KMS-11 (cell line): ENCODE measurements at regions not wholly inside any gene's neighbourhood (a gene's known extent, or its start where the extent isn't known, plus 50 kb on each side); places are given as distances from the start of the nearest gene placed in this dataset.
"Not testable (repeated sequence)": the region's sequence is repeated elsewhere in the genome, so short reads cannot be mapped to it uniquely, and the experiment has no call there.

Experiments
- H2AFZ ChIP-seq: fragments of 200-600 bp; sonication (generic); 2 replicates; pipeline ENCODE4 v1.6.1; 2016; ENCODE audit warnings: antibody characterized with exemption, mixed run types, low read depth
- H3K27ac ChIP-seq: fragments of 200-600 bp; sonication (generic); 2 replicates; pipeline ENCODE4 v1.6.1; 2016; ENCODE audit warnings: mild to moderate bottlenecking, mixed run types
- H3K27me3 ChIP-seq: fragments of 200-600 bp; sonication (generic); 2 replicates; pipeline ENCODE4 v1.6.1; 2017; ENCODE audit warnings: mild to moderate bottlenecking, low read depth, mixed run types, moderate library complexity; ENCODE audit not compliant: insufficient read depth
- H3K36me3 ChIP-seq: fragments of 200-600 bp; sonication (generic); 2 replicates; pipeline ENCODE4 v1.6.1; 2017; ENCODE audit warnings: mild to moderate bottlenecking, mixed run types; ENCODE audit not compliant: insufficient read depth
- H3K4me1 ChIP-seq: fragments of 200-600 bp; sonication (generic); 2 replicates; pipeline ENCODE4 v1.6.1; 2016; ENCODE audit warnings: mild to moderate bottlenecking, low read depth, mixed run types; ENCODE audit not compliant: poor library complexity, severe bottlenecking
- H3K4me2 ChIP-seq: fragments of 200-600 bp; sonication (generic); 2 replicates; pipeline ENCODE4 v1.7.0; 2016; ENCODE audit warnings: mild to moderate bottlenecking, mixed run types
- H3K4me3 ChIP-seq: fragments of 200-600 bp; sonication (generic); IDR thresholded peaks from 2 replicates; pipeline ENCODE4 v1.6.1; 2017; ENCODE audit warnings: low read depth, low read length, mixed read lengths; ENCODE audit not compliant: insufficient read depth
- H3K79me2 ChIP-seq: fragments of 200-600 bp; sonication (generic); 2 replicates; pipeline ENCODE4 v1.6.1; 2016; ENCODE audit warnings: low read depth, mixed run types; ENCODE audit not compliant: insufficient read depth
- H3K9ac ChIP-seq: fragments of 200-600 bp; sonication (generic); 2 replicates; pipeline ENCODE4 v1.6.1; 2016; ENCODE audit warnings: mild to moderate bottlenecking, mixed run types
- H4K20me1 ChIP-seq: fragments of 200-600 bp; sonication (generic); 2 replicates; pipeline ENCODE4 v1.6.1; 2016; ENCODE audit warnings: mild to moderate bottlenecking, mixed run types; ENCODE audit not compliant: insufficient read depth
- CTCF ChIP-seq: fragments of 200-600 bp; sonication (generic); conservative IDR thresholded peaks from 2 replicates; pipeline ENCODE4 v1.6.1; 2017; ENCODE audit warnings: low read depth, mild to moderate bottlenecking, antibody characterized with exemption, low read length, moderate library complexity, mixed read lengths

GRCh38 chr6:84897988-84898594, 133.7 kb upstream of the TBX18 start:
- Histone ChIP-seq H4K20me1 (no peaks in the 10 kb centered on the region), H3K79me2 (no peaks in the 10 kb centered on the region), H3K27ac (no peak overlapping the region), H3K27me3 (no peaks in the 10 kb centered on the region), H3K4me1 (no peaks in the 10 kb centered on the region), H3K36me3 (no peaks in the 10 kb centered on the region), H3K4me2 (no peak overlapping the region), H3K9ac (no peak overlapping the region), H2AFZ (no peak overlapping the region), H3K4me3 (no peak overlapping the region)
- no peak for TF ChIP-seq CTCF

GRCh38 chr6:84897011-84897410, 132.6 kb upstream of the TBX18 start:
- Histone ChIP-seq H3K79me2 (no peaks in the 10 kb centered on the region), H3K27ac (no peak overlapping the region), H3K9ac (no peak overlapping the region), H3K4me1 (no peaks in the 10 kb centered on the region), H4K20me1 (no peaks in the 10 kb centered on the region), H3K4me3 (no peak overlapping the region), H3K36me3 (no peaks in the 10 kb centered on the region), H2AFZ (no peak overlapping the region), H3K27me3 (no peaks in the 10 kb centered on the region), H3K4me2 (no peak overlapping the region)
- TF ChIP-seq CTCF = no peak

GRCh38 chr6:84892671-84893070, 128.3 kb upstream of the TBX18 start:
- Histone ChIP-seq H3K36me3 (no peaks in the 10 kb centered on the region), H3K9ac (no peak overlapping the region), H4K20me1 (no peaks in the 10 kb centered on the region), H2AFZ (no peak overlapping the region), H3K4me3 (no peak overlapping the region), H3K27me3 (no peaks in the 10 kb centered on the region), H3K79me2 (no peaks in the 10 kb centered on the region), H3K27ac (no peak overlapping the region), H3K4me2 (no peak overlapping the region), H3K4me1 (no peaks in the 10 kb centered on the region)
- no peak for TF ChIP-seq CTCF

- Histone ChIP-seq H3K79me2 (no peaks in the 10 kb centered on the region), H3K4me2 (no peak overlapping the region), H3K36me3 (no peaks in the 10 kb centered on the region), H3K4me3 (no peak overlapping the region), H3K4me1 (no peaks in the 10 kb centered on the region), H3K27me3 (no peaks in the 10 kb centered on the region), H3K9ac (no peak overlapping the region), H3K27ac (no peak overlapping the region), H4K20me1 (no peaks in the 10 kb centered on the region), H2AFZ (no peak overlapping the region)
- TF ChIP-seq CTCF = no peak
These were observed 118.7 kb upstream of the TBX18 start for GRCh38 chr6:84882768-84883766.

- not testable (repeated sequence) for H3K79me2 ChIP-seq, H3K4me1 ChIP-seq, H3K27me3 ChIP-seq, H3K4me2 ChIP-seq, H4K20me1 ChIP-seq, H3K27ac ChIP-seq, H3K9ac ChIP-seq, H3K36me3 ChIP-seq, H3K4me3 ChIP-seq, H2AFZ ChIP-seq
These were observed 115.0 kb upstream of the TBX18 start for GRCh38 chr6:84879385-84879784.
